H1 (cell line): ENCODE measurements at regions not wholly inside any gene's neighbourhood (a gene's known extent, or its start where the extent isn't known, plus 50 kb on each side); places are given as distances from the start of the nearest gene placed in this dataset.

Experiments used
- CTCF ChIA-PET: fragments of 300-600 bp; sonication (Branson Sonifier 250); formaldehyde crosslinking; loops from one replicate; lab custom pipeline; 2021; ENCODE audit not compliant: partially characterized antibody; lab: Charles Lee
- POLR2A ChIA-PET: fragments of 300-600 bp; sonication (Branson Sonifier 250); formaldehyde crosslinking; loops from one replicate; lab custom pipeline; 2021; ENCODE audit warnings: inconsistent platforms; ENCODE audit not compliant: partially characterized antibody; lab: Charles Lee
- DNase-seq, 2 experiments: peaks; one replicate each; pipeline versions ENCODE4 v3.0.0 to v3.0.0-alpha.2; 2010 to 2022; ENCODE audit warnings: low spot score in 2 of 2, low read depth in 1 of 2, mixed read lengths in 1 of 2
- FAIRE-seq: peaks from 2 replicates; lab custom pipeline; 2011; peaks lifted over from hg19 to GRCh38; lab: Jason Lieb, UNC
- H2AFZ ChIP-seq: 2 replicates; pipeline ENCODE4 v1.8.1; 2012; ENCODE audit warnings: low read length, inconsistent platforms
- H2AK5ac ChIP-seq: 2 replicates; pipeline ENCODE4 v1.6.1; 2013; ENCODE audit warnings: low read depth, low read length
- H2BK120ac ChIP-seq: replicated peaks from 2 replicates; pipeline ENCODE3; 2013; ENCODE audit warnings: low read depth, low read length, inconsistent platforms
- H2BK12ac ChIP-seq: 2 replicates; pipeline ENCODE4 v1.6.1; 2013; ENCODE audit warnings: low read depth, low read length
- H2BK15ac ChIP-seq: 2 replicates; pipeline ENCODE4 v1.6.1; 2013; ENCODE audit warnings: low read length
- H2BK20ac ChIP-seq: 2 replicates; pipeline ENCODE4 v1.6.1; 2013; ENCODE audit warnings: low read length
- H2BK5ac ChIP-seq: 2 replicates; pipeline ENCODE4 v1.6.1; 2013; ENCODE audit warnings: low read depth, low read length
- H3K14ac ChIP-seq: 2 replicates; pipeline ENCODE4 v1.6.1; 2013; ENCODE audit warnings: inconsistent platforms; ENCODE audit not compliant: insufficient read length
- H3K18ac ChIP-seq: 2 replicates; pipeline ENCODE4 v1.6.1; 2013; ENCODE audit warnings: low read length; ENCODE audit errors: extremely low read depth
- H3K23ac ChIP-seq: 2 replicates; pipeline ENCODE4 v1.6.1; 2013; ENCODE audit warnings: inconsistent platforms; ENCODE audit not compliant: insufficient read length
- H3K23me2 ChIP-seq: 2 replicates; pipeline ENCODE4 v1.6.1; 2013; ENCODE audit warnings: low read depth, low read length
- H3K27ac ChIP-seq: 2 replicates; pipeline ENCODE4 v1.6.1; 2011; ENCODE audit warnings: low read depth, low read length, inconsistent platforms
- H3K27me3 ChIP-seq, 4 experiments: replicated peaks in 1 of 4; 1 replicate in 1 of 4; 2 replicates in 3 of 4; pipeline versions ENCODE4 v1.6.1 to v1.8.1; 2011 to 2013; ENCODE audit warnings: low read length in 3 of 4, mild to moderate bottlenecking in 3 of 4, inconsistent platforms in 2 of 4, mixed read lengths in 2 of 4, moderate library complexity in 1 of 4; ENCODE audit not compliant: control insufficient read depth in 3 of 4, insufficient read depth in 3 of 4; ENCODE audit errors: extremely low read depth in 1 of 4
- H3K36me3 ChIP-seq, 4 experiments: 2 replicates each; pipeline versions ENCODE4 v1.6.1 to v1.8.1; 2011 to 2013; ENCODE audit warnings: mild to moderate bottlenecking in 4 of 4, low read length in 3 of 4, moderate library complexity in 2 of 4, control low read depth in 1 of 4, inconsistent platforms in 1 of 4; ENCODE audit not compliant: insufficient read depth in 4 of 4, control insufficient read depth in 2 of 4
- H3K4ac ChIP-seq: replicated peaks from 2 replicates; pipeline ENCODE3; 2013; ENCODE audit warnings: low read length, low read depth, mixed read lengths, inconsistent platforms; ENCODE audit not compliant: insufficient read length
- H3K4me1 ChIP-seq, 4 experiments: replicated peaks in 1 of 4; 1 replicate in 1 of 4; 2 replicates in 3 of 4; pipeline versions ENCODE4 v1.6.1 to v1.8.1; 2011 to 2013; ENCODE audit warnings: low read length in 3 of 4, inconsistent platforms in 2 of 4, mixed read lengths in 1 of 4; ENCODE audit not compliant: insufficient read depth in 4 of 4, control insufficient read depth in 3 of 4
- H3K4me2 ChIP-seq, 2 experiments: 2 replicates each; pipeline versions ENCODE4 v1.6.1 to v1.8.1; 2011 to 2013; ENCODE audit warnings: low read depth in 2 of 2, low read length in 2 of 2, control low read depth in 1 of 2, inconsistent platforms in 1 of 2, mild to moderate bottlenecking in 1 of 2; ENCODE audit not compliant: insufficient read depth in 1 of 2
- H3K4me3 ChIP-seq, 4 experiments: fragments of 200-600, 300-600 bp in 1 of 4; sonication (generic), shearing (Covaris generic), sonication (Bioruptor Twin) in 1 of 4; 2 replicates each; pipeline versions ENCODE4 v1.5.1 to v1.8.1; 2011 to 2016; ENCODE audit warnings: low read length in 4 of 4, low read depth in 3 of 4, control low read depth in 2 of 4, inconsistent platforms in 2 of 4, mild to moderate bottlenecking in 2 of 4, mixed read lengths in 1 of 4, moderate library complexity in 1 of 4; ENCODE audit not compliant: insufficient read depth in 2 of 4; ENCODE audit errors: extremely low read depth in 1 of 4
- H3K56ac ChIP-seq: replicated peaks from 2 replicates; pipeline ENCODE3; 2013; ENCODE audit warnings: low read depth, mild to moderate bottlenecking, mixed read lengths, low read length, inconsistent platforms; ENCODE audit not compliant: insufficient read length
- H3K79me1 ChIP-seq: 2 replicates; pipeline ENCODE4 v1.6.1; 2013; ENCODE audit warnings: low read depth, low read length, control low read depth
- H3K79me2 ChIP-seq, 2 experiments: 2 replicates each; pipeline versions ENCODE4 v1.6.1 to v1.8.1; 2012 to 2013; ENCODE audit warnings: low read length in 2 of 2, mild to moderate bottlenecking in 2 of 2, inconsistent platforms in 1 of 2; ENCODE audit not compliant: insufficient read depth in 2 of 2, control insufficient read depth in 1 of 2
- H3K9ac ChIP-seq, 4 experiments: replicated peaks in 1 of 4; 1 replicate in 1 of 4; 2 replicates in 3 of 4; pipeline versions ENCODE4 v1.6.1 to v1.8.1; 2011 to 2013; ENCODE audit warnings: low read depth in 3 of 4, low read length in 3 of 4, control low read depth in 2 of 4, mild to moderate bottlenecking in 2 of 4, moderate library complexity in 2 of 4, inconsistent platforms in 1 of 4; ENCODE audit errors: extremely low read depth in 1 of 4
- H3K9me3 ChIP-seq, 2 experiments: 2 replicates each; pipeline versions ENCODE4 v1.6.1 to v1.8.1; 2012 to 2013; ENCODE audit warnings: mild to moderate bottlenecking in 2 of 2, moderate library complexity in 2 of 2, control low read depth in 1 of 2, inconsistent platforms in 1 of 2, low read depth in 1 of 2, low read length in 1 of 2, mixed read lengths in 1 of 2; ENCODE audit not compliant: insufficient read depth in 2 of 2
- H4K20me1 ChIP-seq, 2 experiments: replicated peaks in 1 of 2; 2 replicates each; pipeline versions ENCODE3 to v1.8.1; 2011 to 2013; ENCODE audit warnings: inconsistent platforms in 2 of 2, low read length in 2 of 2, mild to moderate bottlenecking in 1 of 2; ENCODE audit not compliant: insufficient read depth in 2 of 2, control insufficient read depth in 1 of 2
- H4K5ac ChIP-seq: 2 replicates; pipeline ENCODE4 v1.6.1; 2013; ENCODE audit warnings: low read length, low read depth, mixed read lengths, inconsistent platforms; ENCODE audit not compliant: insufficient read length
- H4K8ac ChIP-seq: 2 replicates; pipeline ENCODE4 v1.8.0; 2013; ENCODE audit warnings: mild to moderate bottlenecking, moderate library complexity, low read length, inconsistent platforms; ENCODE audit not compliant: insufficient read depth; ENCODE audit errors: extremely low read depth
- H4K91ac ChIP-seq: replicated peaks from 2 replicates; pipeline ENCODE3; 2013; ENCODE audit warnings: low read length, mixed read lengths, inconsistent platforms; ENCODE audit not compliant: insufficient read length
- BRCA1 ChIP-seq: IDR thresholded peaks from 2 replicates; pipeline ENCODE4 v1.6.1; 2012; ENCODE audit warnings: low read depth, low read length, improper control_type of control experiment
- EP300 ChIP-seq, 2 experiments: IDR thresholded peaks; 1 replicate in 1 of 2; 2 replicates in 1 of 2; pipeline ENCODE4 v1.6.1; 2011 to 2012; ENCODE audit warnings: low read depth in 2 of 2, low read length in 2 of 2, mild to moderate bottlenecking in 2 of 2, borderline replicate concordance in 1 of 2, inconsistent platforms in 1 of 2, moderate library complexity in 1 of 2
- HDAC6 ChIP-seq: IDR thresholded peaks from one replicate; pipeline ENCODE4 v1.7.1; 2012; ENCODE audit warnings: low read depth, mild to moderate bottlenecking, inconsistent platforms, low read length, moderate library complexity
- JUND ChIP-seq: IDR thresholded peaks from 2 replicates; pipeline ENCODE4 v1.6.1; 2011; ENCODE audit warnings: mild to moderate bottlenecking, improper control_type of control experiment, low read length
- KDM4A ChIP-seq: IDR thresholded peaks from one replicate; pipeline ENCODE4 v1.7.1; 2012; ENCODE audit warnings: low read depth, mild to moderate bottlenecking, moderate library complexity, low read length, inconsistent platforms; ENCODE audit not compliant: severe bottlenecking
- MAFK ChIP-seq: IDR thresholded peaks from 2 replicates; pipeline ENCODE4 v1.6.1; 2012; ENCODE audit warnings: low read depth, mild to moderate bottlenecking, improper control_type of control experiment, low read length
- SIN3A ChIP-seq, 2 experiments: IDR thresholded peaks in 1 of 2; conservative IDR thresholded peaks in 1 of 2; 2 replicates each; pipeline ENCODE4 v1.6.1; 2011 to 2012; ENCODE audit warnings: low read length in 2 of 2, improper control_type of control experiment in 1 of 2, low read depth in 1 of 2, mild to moderate bottlenecking in 1 of 2
- SIRT6 ChIP-seq: IDR thresholded peaks from one replicate; pipeline ENCODE4 v1.7.1; 2012; ENCODE audit warnings: low read length, inconsistent platforms
- TAF1 ChIP-seq: IDR thresholded peaks from 2 replicates; pipeline ENCODE4 v1.6.1; 2011; ENCODE audit warnings: mild to moderate bottlenecking, low read depth, low read length
- USF2 ChIP-seq: IDR thresholded peaks from 2 replicates; pipeline ENCODE4 v1.6.1; 2011; ENCODE audit warnings: low read length, improper control_type of control experiment
- WGBS, 2 experiments: shearing (Covaris generic) in 1 of 2; methylation state at CpG; one replicate each; pipeline versions ENCODE4 v1.1.6 to v1.1.7; 2013 to 2015; ENCODE audit warnings: low lambda C conversion rate in 2 of 2, mixed read lengths in 2 of 2, inconsistent platforms in 1 of 2, low coverage in 1 of 2, missing lambda C conversion rate in 1 of 2; ENCODE audit not compliant: insufficient replicate concordance in 2 of 2, insufficient coverage in 1 of 2, insufficient read length in 1 of 2; ENCODE audit errors: extremely low coverage in 1 of 2, missing lambda C conversion rate in 1 of 2; 5-methylcytosine and 5-hydroxymethylcytosine counted together
- TF ChIP-seq, protein P1 (sequence below): IDR thresholded peaks from 2 replicates; pipeline ENCODE4 v1.6.1; 2012; ENCODE audit warnings: inconsistent platforms
- TF ChIP-seq, protein P2 (sequence below): IDR thresholded peaks from 2 replicates; pipeline ENCODE4 v1.6.1; 2011; ENCODE audit warnings: low read depth, mild to moderate bottlenecking, low read length; ENCODE audit not compliant: insufficient read depth

DNA sequence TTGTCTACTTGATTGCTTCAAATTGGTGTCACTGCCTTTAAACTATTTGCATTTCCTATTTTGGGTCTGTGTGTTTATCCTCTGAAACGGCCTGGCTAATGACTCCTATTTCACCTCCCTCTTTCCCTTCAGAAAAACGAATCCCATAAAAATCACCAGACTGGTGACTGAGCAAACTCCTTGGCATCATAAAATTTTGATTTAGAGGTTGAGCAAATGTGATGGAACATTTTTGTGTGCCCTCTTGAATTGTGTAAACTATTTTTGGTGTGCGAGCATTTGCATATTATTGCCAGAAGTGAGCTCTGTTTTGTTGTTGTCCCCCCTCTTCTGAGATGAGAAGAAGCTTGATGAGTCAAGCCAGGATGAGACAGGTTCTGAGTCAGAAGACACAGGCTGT is 316.1 kb downstream of the AJAP1 start:
- H4K20me1 ChIP-seq: no peaks in the 10 kb centered on the region
- POLR2A ChIA-PET: no interaction called here
- no peak overlapping the region for H2BK120ac ChIP-seq
- no peak overlapping the region for H2BK20ac ChIP-seq
- H3K4me1 ChIP-seq: no peaks in the 10 kb centered on the region; a peak in 1 of 7 replicates
- FAIRE-seq: no peak
- no peak overlapping the region for H3K56ac ChIP-seq
- no peaks in the 10 kb centered on the region for H3K9me3 ChIP-seq
- H2BK5ac ChIP-seq: no peak overlapping the region
- H2BK12ac ChIP-seq: no peak overlapping the region
- no peak overlapping the region for H3K18ac ChIP-seq
- no peak overlapping the region for H3K4me3 ChIP-seq
- H3K27ac ChIP-seq: no peak overlapping the region
- no peak overlapping the region for H3K23ac ChIP-seq
- H2AK5ac ChIP-seq: no peak overlapping the region
- H4K5ac ChIP-seq: no peak overlapping the region
- H3K79me2 ChIP-seq: no peaks in the 10 kb centered on the region
- CTCF ChIA-PET: no interaction called here
- no peaks in the 10 kb centered on the region for H3K36me3 ChIP-seq
- H3K27me3 ChIP-seq: no peaks in the 10 kb centered on the region
- H4K91ac ChIP-seq: no peak overlapping the region
- 83% methylated on average over 3 of the region's 3 CpGs; no CpG with 5 or more reads in 1 of the 2 experiments for WGBS, 2 experiments
- no peaks in the 10 kb centered on the region for H3K23me2 ChIP-seq
- no peak for DNase-seq
- no peak overlapping the region for H2AFZ ChIP-seq
- no peak overlapping the region for H3K14ac ChIP-seq
- H3K9ac ChIP-seq: no peak overlapping the region
- H3K4me2 ChIP-seq: no peak overlapping the region
- H2BK15ac ChIP-seq: no peak overlapping the region
- no peaks in the 10 kb centered on the region for H3K79me1 ChIP-seq
- H3K4ac ChIP-seq: no peak overlapping the region
- no peak overlapping the region for H4K8ac ChIP-seq
- TF ChIP-seq MAFK (no peak), TAF1 (no peak), EP300 (IDR thresholded peaks at IDR 0.05; ENCODE audit: borderline replicate concordance in 1 of 2, low read depth in 2 of 2, low read length in 2 of 2) (no peak), JUND (no peak), KDM4A (no peak), SIRT6 (no peak), HDAC6 (no peak), SIN3A (conservative IDR thresholded peaks at IDR 0.05 in 1 of 2, IDR thresholded peaks at IDR 0.05 in 1 of 2; ENCODE audit: low read depth in 1 of 2, low read length in 2 of 2) (no peak), BRCA1 (no peak), USF2 (no peak)
- TF ChIP-seq, protein P1, sequence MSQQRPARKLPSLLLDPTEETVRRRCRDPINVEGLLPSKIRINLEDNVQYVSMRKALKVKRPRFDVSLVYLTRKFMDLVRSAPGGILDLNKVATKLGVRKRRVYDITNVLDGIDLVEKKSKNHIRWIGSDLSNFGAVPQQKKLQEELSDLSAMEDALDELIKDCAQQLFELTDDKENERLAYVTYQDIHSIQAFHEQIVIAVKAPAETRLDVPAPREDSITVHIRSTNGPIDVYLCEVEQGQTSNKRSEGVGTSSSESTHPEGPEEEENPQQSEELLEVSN: no peak
- TF ChIP-seq, protein P2, sequence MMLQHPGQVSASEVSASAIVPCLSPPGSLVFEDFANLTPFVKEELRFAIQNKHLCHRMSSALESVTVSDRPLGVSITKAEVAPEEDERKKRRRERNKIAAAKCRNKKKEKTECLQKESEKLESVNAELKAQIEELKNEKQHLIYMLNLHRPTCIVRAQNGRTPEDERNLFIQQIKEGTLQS: no peak
